ENCODE measurements at regions not wholly inside any gene's neighbourhood (a gene's known extent, or its start where the extent isn't known, plus 50 kb on each side); places are given as distances from the start of the nearest gene placed in this dataset.

DNA sequence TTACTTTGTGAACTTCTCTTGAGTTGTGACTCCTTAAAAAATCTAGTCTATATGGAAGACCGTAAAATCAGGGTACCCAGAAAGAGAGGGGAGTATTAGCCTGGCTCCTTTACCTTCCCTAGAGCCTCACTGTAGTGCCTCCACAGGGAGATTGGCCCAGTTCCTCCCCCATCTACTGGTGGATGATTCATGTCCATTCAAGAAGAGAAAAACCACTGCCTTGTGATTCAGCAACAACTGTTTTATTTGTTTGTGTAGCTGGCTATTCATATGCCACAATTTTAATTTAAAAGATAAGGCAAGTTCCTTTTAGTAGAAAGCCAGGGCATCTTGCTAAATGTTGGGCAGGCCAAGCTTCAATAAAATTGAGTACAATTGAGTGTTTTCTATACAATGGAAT, 221.8 kb upstream of the KCNIP4 start:
- no peak overlapping the region for H3K4me3 ChIP-seq (ENCODE audit: low read length)
- H3K4me3 Mint-ChIP-seq = no peak overlapping the region
- H3K27ac ChIP-seq (ENCODE audit: low read depth, low read length) = no peak overlapping the region
- no peak overlapping the region for H3K27ac Mint-ChIP-seq
- no peak overlapping the region for H3K9ac ChIP-seq (ENCODE audit: extremely low read depth, low read length, poor library complexity, severe bottlenecking)
- H3K36me3 ChIP-seq (ENCODE audit: control insufficient read depth, insufficient read depth, low read length) = no peaks in the 10 kb centered on the region
- no peaks in the 10 kb centered on the region for H3K27me3 ChIP-seq (ENCODE audit: control insufficient read depth, insufficient read depth, low read length, poor library complexity, severe bottlenecking)
- H3K9me3 Mint-ChIP-seq = peaks cover 13% of the 10 kb centered on the region
- WGBS, 2 experiments (ENCODE audit: insufficient coverage in 1 of 2, insufficient read length in 1 of 2) = 94 to 100% methylated on average over 1 of the region's 1 CpG
- no peak for DNase-seq
- H3K9me3 ChIP-seq (ENCODE audit: control insufficient read depth, low read length) = peaks cover 6% of the 10 kb centered on the region
- TF ChIP-seq, protein P1, sequence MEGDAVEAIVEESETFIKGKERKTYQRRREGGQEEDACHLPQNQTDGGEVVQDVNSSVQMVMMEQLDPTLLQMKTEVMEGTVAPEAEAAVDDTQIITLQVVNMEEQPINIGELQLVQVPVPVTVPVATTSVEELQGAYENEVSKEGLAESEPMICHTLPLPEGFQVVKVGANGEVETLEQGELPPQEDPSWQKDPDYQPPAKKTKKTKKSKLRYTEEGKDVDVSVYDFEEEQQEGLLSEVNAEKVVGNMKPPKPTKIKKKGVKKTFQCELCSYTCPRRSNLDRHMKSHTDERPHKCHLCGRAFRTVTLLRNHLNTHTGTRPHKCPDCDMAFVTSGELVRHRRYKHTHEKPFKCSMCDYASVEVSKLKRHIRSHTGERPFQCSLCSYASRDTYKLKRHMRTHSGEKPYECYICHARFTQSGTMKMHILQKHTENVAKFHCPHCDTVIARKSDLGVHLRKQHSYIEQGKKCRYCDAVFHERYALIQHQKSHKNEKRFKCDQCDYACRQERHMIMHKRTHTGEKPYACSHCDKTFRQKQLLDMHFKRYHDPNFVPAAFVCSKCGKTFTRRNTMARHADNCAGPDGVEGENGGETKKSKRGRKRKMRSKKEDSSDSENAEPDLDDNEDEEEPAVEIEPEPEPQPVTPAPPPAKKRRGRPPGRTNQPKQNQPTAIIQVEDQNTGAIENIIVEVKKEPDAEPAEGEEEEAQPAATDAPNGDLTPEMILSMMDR (conservative IDR thresholded peaks at IDR 0.05) = no peak
- H3K4me1 Mint-ChIP-seq = no peaks in the 10 kb centered on the region
- no peaks in the 10 kb centered on the region for H3K4me1 ChIP-seq (ENCODE audit: control insufficient read depth, insufficient read depth, low read length)
- H3K36me3 Mint-ChIP-seq (ENCODE audit: low read depth) = no peaks in the 10 kb centered on the region
- H3K27me3 Mint-ChIP-seq (ENCODE audit: insufficient read depth) = no peaks in the 10 kb centered on the region

DNA sequence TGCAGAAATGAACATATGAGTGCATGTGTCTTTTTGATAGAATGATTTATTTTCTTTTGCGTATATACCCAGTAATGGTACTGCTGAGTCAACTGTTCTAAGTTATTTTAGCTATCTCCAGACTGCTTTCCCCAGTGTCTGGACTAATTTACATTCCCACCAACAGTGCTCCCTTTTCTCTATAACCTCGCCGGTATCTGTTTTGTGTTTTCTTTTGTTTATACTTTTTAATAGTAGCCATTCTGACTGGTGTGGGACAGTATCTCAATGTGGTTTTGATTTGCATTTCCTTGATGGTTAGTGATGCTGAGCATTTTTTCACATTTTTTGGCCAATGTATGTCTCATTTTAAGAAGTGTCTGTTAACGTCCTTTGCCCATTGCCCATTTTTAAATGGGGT, 218.6 kb upstream of the KCNIP4 start:
- WGBS, 2 experiments (ENCODE audit: insufficient coverage in 1 of 2, insufficient read length in 1 of 2) = 100% methylated on average over 1 to 4 of the region's 4 CpGs
- no peaks in the 10 kb centered on the region for H3K36me3 ChIP-seq (ENCODE audit: control insufficient read depth, insufficient read depth, low read length)
- no peaks in the 10 kb centered on the region for H3K36me3 Mint-ChIP-seq (ENCODE audit: low read depth)
- no peaks in the 10 kb centered on the region for H3K27me3 Mint-ChIP-seq (ENCODE audit: insufficient read depth)
- TF ChIP-seq, protein P1 (conservative IDR thresholded peaks at IDR 0.05) = no peak
- H3K27ac Mint-ChIP-seq = no peak overlapping the region
- H3K9me3 ChIP-seq (ENCODE audit: control insufficient read depth, low read length) = peaks cover 6% of the 10 kb centered on the region
- DNase-seq = no peak
- peaks cover 12% of the 10 kb centered on the region for H3K9me3 Mint-ChIP-seq
- H3K27ac ChIP-seq (ENCODE audit: low read depth, low read length) = no peak overlapping the region
- H3K4me3 ChIP-seq (ENCODE audit: low read length) = no peak overlapping the region
- H3K4me1 ChIP-seq (ENCODE audit: control insufficient read depth, insufficient read depth, low read length) = no peaks in the 10 kb centered on the region
- H3K4me3 Mint-ChIP-seq = no peak overlapping the region
- no peaks in the 10 kb centered on the region for H3K4me1 Mint-ChIP-seq
- H3K9ac ChIP-seq (ENCODE audit: extremely low read depth, low read length, poor library complexity, severe bottlenecking) = no peak overlapping the region
- H3K27me3 ChIP-seq (ENCODE audit: control insufficient read depth, insufficient read depth, low read length, poor library complexity, severe bottlenecking) = no peaks in the 10 kb centered on the region

GRCh38 chr4:22162454-22162853, 213.9 kb upstream of the KCNIP4 start:
- DNase-seq = no peak
- Histone ChIP-seq H3K9me3 (ENCODE audit: control insufficient read depth, low read length) (no peaks in the 10 kb centered on the region), H3K27me3 (ENCODE audit: control insufficient read depth, insufficient read depth, low read length, poor library complexity, severe bottlenecking) (no peaks in the 10 kb centered on the region), H3K4me3 (ENCODE audit: low read length) (no peak overlapping the region), H3K27ac (ENCODE audit: low read depth, low read length) (no peak overlapping the region), H3K36me3 (ENCODE audit: control insufficient read depth, insufficient read depth, low read length) (no peaks in the 10 kb centered on the region), H3K4me1 (ENCODE audit: control insufficient read depth, insufficient read depth, low read length) (no peaks in the 10 kb centered on the region), H3K9ac (ENCODE audit: extremely low read depth, low read length, poor library complexity, severe bottlenecking) (no peak overlapping the region)
- WGBS, 2 experiments (ENCODE audit: insufficient coverage in 1 of 2, insufficient read length in 1 of 2) = 90% methylated on average over 2 to 5 of the region's 5 CpGs
- Mint-ChIP-seq H3K4me3 (no peak overlapping the region), H3K4me1 (no peaks in the 10 kb centered on the region), H3K9me3 (peaks cover 6% of the 10 kb centered on the region), H3K27ac (no peak overlapping the region), H3K36me3 (ENCODE audit: low read depth) (no peaks in the 10 kb centered on the region), H3K27me3 (ENCODE audit: insufficient read depth) (no peaks in the 10 kb centered on the region)
- TF ChIP-seq, protein P1 (conservative IDR thresholded peaks at IDR 0.05) = no peak

All from endodermal cell (in vitro differentiated cells).